CD4-positive, alpha-beta T cell treated with Interleukin-15 for 4 hours (primary cell): ENCODE measurements at regions not wholly inside any gene's neighbourhood (a gene's known extent, or its start where the extent isn't known, plus 50 kb on each side); places are given as distances from the start of the nearest gene placed in this dataset.
"Not testable (repeated sequence)": the region's sequence is repeated elsewhere in the genome, so short reads cannot be mapped to it uniquely, and the experiment has no call there.

Experiments used
- DNase-seq: peaks from one replicate; pipeline ENCODE4 v3.0.0-alpha.2; 2020; ENCODE audit warnings: low spot score

DNA sequence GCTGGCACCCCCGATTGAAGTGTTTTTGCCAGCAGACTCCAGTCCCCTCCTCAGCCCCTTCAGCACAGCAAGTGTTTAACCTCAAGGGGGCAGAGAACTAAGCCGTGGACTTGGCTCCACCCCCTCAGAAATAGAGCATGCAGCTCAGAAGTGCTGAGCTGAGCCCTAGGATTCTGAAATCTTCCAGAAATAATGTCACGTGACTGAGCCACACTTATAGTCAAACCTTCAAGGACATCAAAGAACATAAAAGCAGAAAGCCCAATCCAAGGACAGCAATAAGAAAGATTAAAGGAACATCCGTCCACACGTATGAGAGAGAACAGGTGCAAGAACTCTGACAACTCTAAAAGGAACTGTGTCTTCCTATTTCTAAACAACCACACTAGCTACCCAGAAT, 317.7 kb upstream of the LRFN5 start:
- DNase-seq, result no peak

GRCh38 chr14:41285186-41285748, 321.4 kb upstream of the LRFN5 start:
- no peak for DNase-seq

DNA sequence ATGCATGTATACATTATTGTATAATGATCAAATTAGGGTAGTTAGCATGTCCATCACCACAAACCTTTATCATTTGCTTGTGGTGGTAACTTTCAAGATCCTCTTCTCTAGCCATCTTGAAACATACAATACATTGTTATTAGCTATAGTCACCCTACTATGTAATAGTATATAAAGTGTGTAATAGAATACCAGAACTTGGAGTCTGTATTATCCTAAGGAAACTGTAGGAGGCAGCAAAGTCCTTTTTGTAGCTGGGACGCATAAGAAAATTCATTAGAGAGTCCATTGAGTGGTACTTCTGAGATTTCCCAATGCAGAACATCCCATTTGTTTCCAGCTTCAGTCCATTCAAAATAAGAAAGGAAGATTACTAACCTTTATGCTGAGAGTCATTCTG, 325.9 kb upstream of the LRFN5 start:
- no peak for DNase-seq

DNA sequence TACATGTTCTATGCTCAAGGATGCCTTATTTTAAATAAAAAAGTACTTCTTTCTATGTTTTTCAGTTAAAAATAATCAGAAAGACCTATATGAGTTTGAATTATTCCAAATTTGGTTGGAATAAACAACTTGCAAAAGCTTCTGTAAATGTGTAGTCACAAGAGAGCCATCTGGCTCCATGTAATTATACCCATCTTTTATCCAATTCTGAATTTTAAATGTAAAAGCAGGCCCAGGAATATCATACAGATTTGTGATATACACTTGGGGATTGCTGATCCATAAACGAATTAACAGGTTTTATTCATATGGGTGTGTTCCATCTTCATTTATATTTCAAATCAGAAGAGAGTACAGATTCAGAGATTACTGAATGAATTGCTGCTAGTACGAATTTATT, 329.2 kb upstream of the LRFN5 start:
- DNase-seq, result no peak

GRCh38 chr14:41257476-41257875, 349.2 kb upstream of the LRFN5 start:
- DNase-seq, result no peak

DNA sequence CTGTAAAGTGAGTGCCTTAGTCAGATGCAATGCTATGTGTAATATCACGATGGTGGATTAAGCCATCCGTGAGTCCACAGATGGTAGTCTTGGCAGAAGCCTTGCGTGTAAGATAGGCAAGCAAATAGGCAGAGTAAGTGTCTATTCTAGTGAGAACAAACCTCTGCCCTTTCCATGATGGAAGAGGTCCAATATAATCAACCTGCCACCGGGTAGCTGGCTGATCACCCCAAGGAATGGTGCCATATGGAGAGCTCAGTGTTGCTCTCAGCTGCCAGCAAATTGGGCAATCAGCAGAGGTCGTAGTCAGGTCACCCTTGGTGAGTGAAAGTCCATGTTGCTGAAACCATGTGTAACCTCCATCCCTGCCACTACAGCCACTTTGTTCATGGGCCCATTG, 371.2 kb upstream of the LRFN5 start:
- no peak for DNase-seq

DNA sequence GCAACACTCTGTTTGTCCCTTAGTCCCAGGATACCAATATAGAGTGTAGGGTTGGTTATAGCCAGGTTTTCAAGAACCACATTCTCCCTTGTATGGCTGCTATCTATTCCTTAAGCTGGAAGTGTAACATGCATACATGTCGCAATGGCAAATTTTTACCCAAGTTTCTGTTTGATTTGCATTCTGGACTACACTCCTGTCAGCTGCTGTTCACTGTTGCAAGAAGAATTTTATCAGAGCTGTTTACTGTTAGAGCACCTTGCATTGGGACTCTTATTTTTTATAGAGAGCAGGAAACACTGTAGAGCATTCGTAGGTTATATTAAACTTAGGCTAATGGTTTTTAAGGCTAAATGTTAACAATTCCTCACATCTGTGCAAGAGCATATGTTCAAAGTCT, 376.0 kb upstream of the LRFN5 start:
- no peak for DNase-seq

DNA sequence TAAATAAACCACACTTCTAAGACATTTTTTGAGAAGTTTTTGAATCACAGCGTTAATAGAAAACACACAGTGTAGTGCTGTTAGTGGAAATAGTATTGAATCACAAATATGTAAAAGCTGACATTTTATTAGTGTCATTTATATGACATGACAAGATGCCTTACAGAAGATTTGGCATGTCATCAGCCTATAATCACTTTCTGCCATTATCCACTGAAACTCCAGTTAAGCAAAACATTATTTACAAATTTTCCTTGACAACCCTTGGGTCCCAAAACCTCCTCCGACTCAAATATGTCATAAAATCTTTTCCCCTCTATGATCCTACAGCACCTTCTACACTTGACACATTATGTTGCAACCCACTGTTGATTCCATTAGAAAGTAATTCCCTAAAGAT, 376.9 kb upstream of the LRFN5 start:
- no peak for DNase-seq

GRCh38 chr14:41225433-41225832, 381.2 kb upstream of the LRFN5 start:
- DNase-seq, result no peak

DNA sequence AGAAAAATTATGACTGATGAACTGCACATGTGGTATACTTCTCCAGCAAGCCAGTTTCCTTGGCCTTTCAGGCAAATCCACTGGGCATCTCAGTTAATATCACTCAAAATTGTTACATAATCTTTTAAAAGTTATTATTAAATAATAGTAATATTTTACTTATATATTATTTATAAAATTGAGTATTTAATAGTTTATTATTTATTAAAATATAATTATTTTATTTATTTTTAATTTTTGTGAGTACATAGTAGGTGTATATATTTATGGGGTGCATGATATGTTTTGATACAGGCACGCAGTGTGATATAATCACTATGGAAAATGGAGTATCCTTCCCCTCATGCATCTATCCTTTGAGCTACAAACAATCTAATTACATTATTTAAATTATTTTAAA, 384.1 kb upstream of the LRFN5 start:
- no peak for DNase-seq

GRCh38 chr14:41214978-41215377, 391.7 kb upstream of the LRFN5 start:
- not testable (repeated sequence) for DNase-seq

DNA sequence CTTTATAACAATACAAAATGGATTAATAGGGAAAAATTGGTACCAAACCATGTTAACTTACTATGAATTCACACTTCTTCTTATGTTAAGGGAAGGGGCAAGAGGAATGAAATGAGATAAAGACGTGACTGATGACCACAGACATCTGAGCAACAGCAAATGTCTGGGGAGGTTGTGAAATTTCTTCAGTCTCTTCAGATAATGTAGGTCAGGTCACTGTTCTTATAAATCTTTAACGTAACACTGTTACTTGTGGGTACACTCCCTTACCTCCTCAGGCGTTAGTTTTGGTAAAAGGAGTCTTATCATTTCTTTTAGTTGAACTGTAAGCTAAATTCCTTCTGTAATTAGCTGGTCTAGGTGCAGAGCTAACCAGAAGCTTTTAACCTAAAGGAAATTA, 405.0 kb upstream of the LRFN5 start:
- DNase-seq, result no peak

GRCh38 chr14:41187868-41188267, 418.8 kb upstream of the LRFN5 start:
- DNase-seq, result no peak

DNA sequence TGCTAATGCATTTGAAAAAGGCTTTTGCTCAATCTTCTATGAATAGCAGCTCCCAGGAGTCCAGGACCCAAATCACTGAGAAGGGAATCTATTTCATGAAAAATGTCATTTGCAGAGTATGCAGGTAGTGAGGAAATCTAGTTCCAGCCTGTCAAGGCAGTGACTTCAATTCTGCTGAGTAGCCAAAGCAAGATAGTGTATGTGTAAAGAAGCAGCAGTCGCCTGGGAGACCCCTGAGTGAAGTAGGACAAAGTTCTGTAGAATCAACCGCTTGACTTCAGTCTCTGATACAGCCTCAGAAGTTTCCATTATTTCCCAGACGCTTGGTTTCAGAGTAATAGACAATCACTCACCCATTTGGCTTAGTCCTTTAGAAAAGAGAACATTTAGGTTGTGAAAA, 435.6 kb upstream of the LRFN5 start:
- no peak for DNase-seq

DNA sequence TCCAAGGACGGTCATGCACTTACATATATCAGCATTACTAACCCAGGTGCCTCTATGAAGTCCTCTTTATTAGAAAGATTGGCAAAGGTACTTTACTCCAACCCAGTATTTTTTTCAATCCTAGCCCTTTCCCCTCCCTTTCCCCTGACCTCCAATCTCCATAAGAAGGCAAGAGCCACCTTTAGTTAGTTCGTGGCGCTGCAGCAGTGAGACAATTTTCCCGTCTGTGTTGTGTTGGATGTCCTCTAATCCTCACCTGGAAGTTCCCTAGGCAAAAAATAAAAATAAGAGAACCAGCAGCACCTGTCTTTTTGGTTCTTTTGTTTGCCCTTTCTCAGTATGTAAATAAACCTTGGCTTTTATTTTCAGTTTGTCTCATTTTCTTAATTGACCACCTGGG, 439.6 kb upstream of the LRFN5 start:
- DNase-seq, result no peak

GRCh38 chr14:41154143-41154807, 452.4 kb upstream of the LRFN5 start:
- DNase-seq, result no peak

DNA sequence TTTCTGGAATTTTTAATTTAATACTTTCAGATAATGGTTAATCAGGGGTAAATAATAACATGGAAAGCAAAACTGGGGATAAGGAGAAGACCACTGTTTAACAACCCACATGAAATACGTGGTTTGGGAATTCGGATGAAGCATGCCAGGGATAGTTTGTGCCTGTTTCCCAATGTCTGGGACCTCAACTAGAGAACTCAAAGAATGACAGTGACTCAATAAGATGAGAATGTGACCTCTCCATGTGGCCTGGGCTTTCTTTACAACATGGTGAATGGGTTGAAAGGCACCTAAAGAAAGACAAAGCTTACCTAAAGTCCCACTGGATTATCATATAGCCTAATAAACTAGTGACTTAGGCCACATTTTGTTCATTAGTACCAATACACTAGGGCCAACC, 460.3 kb upstream of the LRFN5 start:
- DNase-seq, result no peak

DNA sequence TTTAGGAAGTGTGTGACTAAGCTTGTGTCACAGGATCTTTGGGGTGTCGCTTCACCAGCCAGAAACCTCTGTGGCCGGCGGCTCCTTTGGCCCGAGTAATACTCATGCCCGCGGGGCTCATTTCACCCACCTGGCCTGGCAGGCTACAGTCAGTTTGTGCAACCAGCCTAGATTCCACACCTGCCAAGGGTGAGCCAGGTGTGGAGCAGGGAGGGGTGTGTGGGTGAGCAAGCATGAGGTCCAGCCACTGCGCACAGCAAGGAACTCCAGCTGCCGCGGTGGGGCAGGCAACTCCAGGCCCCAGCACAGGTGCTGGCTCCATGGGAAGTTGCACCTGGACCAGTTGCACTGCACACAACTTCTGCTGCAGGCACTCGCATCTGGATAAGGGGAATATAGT, 462.3 kb upstream of the LRFN5 start:
- no peak for DNase-seq

DNA sequence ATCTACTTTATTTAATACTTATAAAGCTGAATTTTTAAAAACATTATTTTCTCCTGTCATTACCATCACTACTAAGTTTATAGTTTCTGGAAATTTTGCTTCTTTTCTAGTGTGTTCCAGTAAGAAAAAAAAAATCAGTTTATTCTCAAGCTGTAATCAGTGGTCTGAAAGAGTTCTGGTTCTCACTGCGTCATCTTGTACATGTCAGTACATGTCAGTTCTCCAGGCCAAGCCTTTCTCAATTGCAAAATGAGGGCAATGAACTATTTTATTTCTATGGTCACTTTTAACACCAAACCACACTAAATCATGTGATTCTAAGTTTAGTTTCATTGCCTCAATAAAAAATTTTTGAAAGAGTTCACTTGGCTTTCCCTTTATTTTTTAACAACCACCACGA, 468.9 kb upstream of the LRFN5 start:
- DNase-seq, result no peak

- no peak for DNase-seq
These were observed 476.4 kb upstream of the LRFN5 start for GRCh38 chr14:41130274-41130673.

GRCh38 chr14:41120402-41120801, 486.3 kb upstream of the LRFN5 start:
- DNase-seq, result no peak

GRCh38 chr14:41096131-41096530, 510.5 kb upstream of the LRFN5 start:
- no peak for DNase-seq

- no peak for DNase-seq
These were observed 519.6 kb upstream of the LRFN5 start for GRCh38 chr14:41087056-41087455.

DNA sequence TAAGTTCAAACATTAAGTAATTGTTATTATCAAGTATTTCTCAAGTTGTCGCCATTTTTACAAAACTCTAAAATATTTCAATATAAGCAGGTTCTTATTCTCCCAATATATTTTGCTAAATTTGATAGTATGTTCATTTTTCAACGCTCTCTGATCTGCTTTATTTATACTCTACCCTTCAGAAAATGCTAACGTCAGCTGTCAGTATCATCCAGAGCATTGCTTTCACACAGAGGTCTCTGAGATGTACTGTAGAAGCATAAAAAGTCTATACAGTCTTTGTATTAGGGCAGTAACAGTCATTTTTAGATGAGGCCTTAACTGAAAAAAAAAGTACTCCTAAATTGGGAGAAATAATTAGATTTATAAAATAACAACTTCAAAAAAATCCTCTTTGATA, 533.1 kb upstream of the LRFN5 start:
- DNase-seq, result no peak
